Endothelial cell of umbilical vein (primary cell): ENCODE measurements at regions not wholly inside any gene's neighbourhood (a gene's known extent, or its start where the extent isn't known, plus 50 kb on each side); places are given as distances from the start of the nearest gene placed in this dataset.

ENCODE experiments used
- BruUV-seq: library from RNA; stranded (reverse); fragments of 400-500 nt; replicated peaks from 2 replicates; lab custom pipeline; 2021; lab: Mats Ljungman, UMichigan
- CTCF ChIA-PET: fragments of 300-600, 350-600 bp; sonication (Branson Sonifier 250); formaldehyde crosslinking; loops from one replicate; lab custom pipeline; 2021; ENCODE audit warnings: antibody characterized with exemption, inconsistent platforms; lab: Charles Lee
- POLR2A ChIA-PET: fragments of 300-600, 350-600 bp; sonication (Branson Sonifier 250); formaldehyde crosslinking; loops from one replicate; lab custom pipeline; 2021; ENCODE audit warnings: antibody characterized with exemption, inconsistent platforms; lab: Charles Lee
- DNase-seq: peaks from one replicate; pipeline ENCODE4 v3.0.0-alpha.2; 2011; ENCODE audit warnings: low read depth, low spot score
- FAIRE-seq: peaks from 2 replicates; lab custom pipeline; 2011; peaks lifted over from hg19 to GRCh38; lab: Jason Lieb, UNC
- H2AFZ ChIP-seq: 2 replicates; pipeline ENCODE4 v1.6.0; 2012; ENCODE audit warnings: low read depth, low read length, control low read depth, inconsistent platforms
- H3K27ac ChIP-seq: 2 replicates; pipeline ENCODE4 v1.5.1; 2011; ENCODE audit warnings: low read depth, mild to moderate bottlenecking, control low read depth, low read length, moderate library complexity; ENCODE audit not compliant: insufficient read depth
- H3K27me3 ChIP-seq, 2 experiments: 2 replicates each; pipeline versions ENCODE4 v1.6.0 to v1.6.1; 2011; ENCODE audit warnings: low read length in 2 of 2, mixed read lengths in 1 of 2; ENCODE audit not compliant: control insufficient read depth in 2 of 2, insufficient read depth in 2 of 2
- H3K36me3 ChIP-seq, 2 experiments: 2 replicates in 1 of 2; 3 replicates in 1 of 2; pipeline ENCODE4 v1.5.1; 2011; ENCODE audit warnings: low read length in 2 of 2, mild to moderate bottlenecking in 1 of 2, moderate library complexity in 1 of 2; ENCODE audit not compliant: control insufficient read depth in 2 of 2, insufficient read depth in 2 of 2; ENCODE audit errors: extremely low read depth in 1 of 2
- H3K4me1 ChIP-seq: 3 replicates; pipeline ENCODE4 v1.5.1; 2011; ENCODE audit warnings: mild to moderate bottlenecking, low read length; ENCODE audit not compliant: control insufficient read depth, insufficient read depth; ENCODE audit errors: extremely low read depth
- H3K4me2 ChIP-seq: 2 replicates; pipeline ENCODE4 v1.6.1; 2011; ENCODE audit warnings: low read length, control low read depth, mixed read lengths; ENCODE audit not compliant: insufficient read depth
- H3K4me3 ChIP-seq, 3 experiments: fragments of 200-600 bp in 1 of 3; sonication (generic), shearing (Covaris generic) in 1 of 3; replicated peaks in 1 of 3; 2 replicates each; pipeline ENCODE4 v1.5.1; 2011 to 2016; ENCODE audit warnings: control low read depth in 3 of 3, low read length in 3 of 3, mild to moderate bottlenecking in 2 of 3, inconsistent platforms in 1 of 3, low read depth in 1 of 3, moderate library complexity in 1 of 3; ENCODE audit not compliant: insufficient read depth in 1 of 3
- H3K79me2 ChIP-seq: 2 replicates; pipeline ENCODE4 v1.6.0; 2012; ENCODE audit warnings: low read length, inconsistent platforms; ENCODE audit not compliant: control insufficient read depth, insufficient read depth
- H3K9ac ChIP-seq: replicated peaks from 2 replicates; pipeline ENCODE3; 2011; ENCODE audit warnings: low read length, control low read depth; ENCODE audit not compliant: insufficient read depth; ENCODE audit errors: extremely low read depth
- H3K9me1 ChIP-seq: replicated peaks from 3 replicates; pipeline ENCODE4 v1.6.0; 2011; ENCODE audit warnings: mild to moderate bottlenecking, low read length; ENCODE audit not compliant: control insufficient read depth, insufficient read depth; ENCODE audit errors: extremely low read depth
- H3K9me3 ChIP-seq: replicated peaks from 2 replicates; pipeline ENCODE4 v1.5.1; 2012; ENCODE audit warnings: low read length, inconsistent platforms; ENCODE audit not compliant: control insufficient read depth, insufficient read depth
- H4K20me1 ChIP-seq: replicated peaks from 2 replicates; pipeline ENCODE3; 2011; ENCODE audit warnings: mild to moderate bottlenecking, low read length; ENCODE audit not compliant: control insufficient read depth, insufficient read depth; ENCODE audit errors: extremely low read depth
- EZH2 ChIP-seq: IDR thresholded peaks from 2 replicates; pipeline ENCODE4 v1.6.1; 2012; ENCODE audit warnings: borderline replicate concordance, low read depth, mild to moderate bottlenecking, moderate library complexity, low read length, inconsistent platforms; ENCODE audit not compliant: severe bottlenecking
- FOS ChIP-seq: IDR thresholded peaks from 2 replicates; pipeline ENCODE4 v1.6.1; 2011; ENCODE audit warnings: mild to moderate bottlenecking, low read length, moderate library complexity, borderline replicate concordance; ENCODE audit not compliant: insufficient read depth
- GATA2 ChIP-seq: IDR thresholded peaks from 2 replicates; pipeline ENCODE4 v1.7.0; 2011; ENCODE audit warnings: low read depth, mild to moderate bottlenecking, moderate library complexity, mixed read lengths, low read length; ENCODE audit not compliant: insufficient read length, insufficient read depth
- JUN ChIP-seq: IDR thresholded peaks from 2 replicates; pipeline ENCODE4 v1.6.1; 2011; ENCODE audit warnings: borderline replicate concordance, low read depth; ENCODE audit not compliant: insufficient read length, insufficient read depth
- MAX ChIP-seq: IDR thresholded peaks from 2 replicates; pipeline ENCODE4 v1.6.1; 2011; ENCODE audit not compliant: insufficient read depth, insufficient read length
- MYC ChIP-seq: IDR thresholded peaks from one replicate; pipeline ENCODE4 v1.6.1; 2011; ENCODE audit warnings: mild to moderate bottlenecking, low read depth, low read length
- POLR2A ChIP-seq: IDR thresholded peaks from 2 replicates; pipeline ENCODE4 v1.6.1; 2012; ENCODE audit warnings: low read depth, mild to moderate bottlenecking, control low read depth, low read length
- POLR2AphosphoS5 ChIP-seq: IDR thresholded peaks from 2 replicates; pipeline ENCODE4 v1.6.1; 2012; ENCODE audit warnings: low read depth, mild to moderate bottlenecking, control low read depth, low read length, moderate library complexity; ENCODE audit not compliant: insufficient read depth
- dilution Hi-C: fragments of 300-500 bp; cut with MboI; formaldehyde crosslinking; loops from one replicate; pipeline ENCODE4 v1.15.0; 2019; ENCODE audit warnings: low sequenced_read_pairs; ENCODE audit not compliant: extremely low pct_ligation_motif_present
- intact Hi-C: fragments of 100-400 bp; cut with micrococcal nuclease; formaldehyde crosslinking; loops from one replicate; pipeline ENCODE4 v1.10.0; 2022
- TF ChIP-seq, protein P1 (sequence below), 2 donors: IDR thresholded peaks; 1 replicate in 1 of 2; 2 replicates in 1 of 2; pipeline ENCODE4 v1.5.1; 2011; ENCODE audit warnings: low read length in 2 of 2, mild to moderate bottlenecking in 2 of 2, moderate library complexity in 2 of 2, control low read depth in 1 of 2, inconsistent platforms in 1 of 2, low read depth in 1 of 2; ENCODE audit not compliant: insufficient read depth in 1 of 2; ENCODE audit errors: extremely low read depth in 1 of 2

GRCh38 chr12:30835216-30835615, 80.5 kb upstream of the CAPRIN2 start:
- dilution Hi-C loops, result loop anchor here (25.0 kb wide), 1 partner anchor 402 kb away; no protein-coding TSS in a partner anchor

More at GRCh38 chr12:30835216-30835615, 80.5 kb upstream of the CAPRIN2 start:
- ChIA-PET CTCF (no interaction called here), POLR2A (no interaction called here)
- Histone ChIP-seq H3K9me1 (no peaks in the 10 kb centered on the region), H3K79me2 (no peaks in the 10 kb centered on the region), H3K9ac (no peak overlapping the region), H3K9me3 (no peaks in the 10 kb centered on the region), H3K4me3 (no peak overlapping the region), H3K4me1 (no peaks in the 10 kb centered on the region), H3K27me3 (peaks cover 13 to 18% of the 10 kb centered on the region in 2 experiments), H4K20me1 (no peaks in the 10 kb centered on the region), H2AFZ (no peak overlapping the region), H3K27ac (no peak overlapping the region), H3K4me2 (no peak overlapping the region), H3K36me3 (no peaks in the 10 kb centered on the region)
- BruUV-seq, result no TSS peak
- FAIRE-seq, result no peak
- intact Hi-C loops, result no loop called here
- TF ChIP-seq, protein P1, sequence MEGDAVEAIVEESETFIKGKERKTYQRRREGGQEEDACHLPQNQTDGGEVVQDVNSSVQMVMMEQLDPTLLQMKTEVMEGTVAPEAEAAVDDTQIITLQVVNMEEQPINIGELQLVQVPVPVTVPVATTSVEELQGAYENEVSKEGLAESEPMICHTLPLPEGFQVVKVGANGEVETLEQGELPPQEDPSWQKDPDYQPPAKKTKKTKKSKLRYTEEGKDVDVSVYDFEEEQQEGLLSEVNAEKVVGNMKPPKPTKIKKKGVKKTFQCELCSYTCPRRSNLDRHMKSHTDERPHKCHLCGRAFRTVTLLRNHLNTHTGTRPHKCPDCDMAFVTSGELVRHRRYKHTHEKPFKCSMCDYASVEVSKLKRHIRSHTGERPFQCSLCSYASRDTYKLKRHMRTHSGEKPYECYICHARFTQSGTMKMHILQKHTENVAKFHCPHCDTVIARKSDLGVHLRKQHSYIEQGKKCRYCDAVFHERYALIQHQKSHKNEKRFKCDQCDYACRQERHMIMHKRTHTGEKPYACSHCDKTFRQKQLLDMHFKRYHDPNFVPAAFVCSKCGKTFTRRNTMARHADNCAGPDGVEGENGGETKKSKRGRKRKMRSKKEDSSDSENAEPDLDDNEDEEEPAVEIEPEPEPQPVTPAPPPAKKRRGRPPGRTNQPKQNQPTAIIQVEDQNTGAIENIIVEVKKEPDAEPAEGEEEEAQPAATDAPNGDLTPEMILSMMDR (IDR thresholded peaks at IDR 0.05; ENCODE audit: extremely low read depth in 1 of 2, insufficient read depth in 1 of 2, low read depth in 1 of 2, low read length in 2 of 2), result no peak
- TF ChIP-seq JUN (no peak), POLR2A (no peak), POLR2AphosphoS5 (no peak), FOS (no peak), MAX (no peak), GATA2 (no peak), MYC (no peak), EZH2 (no peak)
- no peak for DNase-seq
